ENCODE measurements at regions not wholly inside any gene's neighbourhood (a gene's known extent, or its start where the extent isn't known, plus 50 kb on each side); places are given as distances from the start of the nearest gene placed in this dataset.

GRCh38 chrX:8232406-8232805 lies 61.3 kb upstream of the VCX2 start:
- DNase-seq, result no peak

DNA sequence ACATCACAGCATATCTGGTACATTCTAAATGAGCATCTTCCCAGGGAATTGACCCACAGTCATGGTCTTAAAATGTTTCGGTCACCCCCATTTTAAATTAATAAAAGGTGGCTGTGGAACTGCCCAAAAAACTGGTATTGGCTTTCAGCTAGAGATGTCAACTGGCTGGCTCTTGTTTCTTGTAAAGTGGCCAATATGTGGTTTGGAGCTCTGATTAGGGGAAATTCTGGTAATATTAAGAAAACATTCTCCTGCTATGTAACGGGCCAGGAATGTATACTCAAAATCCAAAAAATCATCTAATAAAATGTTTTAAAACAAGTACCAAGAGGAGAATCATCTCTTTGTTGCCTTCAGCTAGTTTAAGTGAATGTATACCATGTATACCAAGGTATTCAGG lies 62.0 kb upstream of the VCX2 start:
- no peak for DNase-seq

DNA sequence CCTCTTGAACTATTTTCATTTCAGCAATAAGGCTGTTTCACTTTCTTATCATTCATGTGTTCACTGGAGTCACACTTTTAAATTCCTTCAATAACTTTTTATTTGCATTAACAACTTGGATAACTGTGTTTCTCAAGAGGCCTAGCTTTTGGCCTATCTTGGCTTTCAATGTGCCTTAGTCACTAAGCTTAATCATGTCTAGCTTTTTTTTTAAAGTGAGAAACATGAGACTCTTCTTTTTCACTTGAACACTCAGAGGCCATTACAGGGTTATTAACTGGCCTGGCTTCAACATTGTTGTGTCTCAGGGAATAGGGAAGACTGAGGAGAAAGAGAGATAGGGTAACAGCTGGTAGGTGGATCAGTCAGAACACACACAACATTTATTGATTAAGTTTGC lies 64.0 kb upstream of the VCX2 start:
- DNase-seq, result no peak

DNA sequence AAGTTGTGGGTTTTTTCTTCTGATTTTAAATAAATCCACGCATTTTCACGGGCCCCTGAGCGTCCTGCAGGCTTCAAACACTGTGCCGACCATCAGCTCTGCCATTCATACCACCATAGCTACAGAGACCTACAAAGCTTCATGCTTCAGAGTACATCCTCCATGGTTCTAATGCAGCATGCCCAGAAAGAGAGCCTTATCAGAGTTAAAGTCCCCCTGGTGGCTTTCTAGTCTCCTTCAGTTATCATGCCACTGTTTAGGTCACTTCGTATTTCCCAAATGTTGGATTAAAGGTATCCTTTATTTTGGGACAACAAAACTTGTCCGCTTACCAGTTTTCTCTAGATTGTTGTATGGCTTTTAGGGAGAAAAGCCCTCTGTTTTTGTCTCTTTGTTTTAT lies 66.7 kb upstream of the VCX2 start:
- DNase-seq, result no peak

GRCh38 chrX:8242431-8243020 lies 71.5 kb upstream of the VCX2 start:
- no peak for DNase-seq

DNA sequence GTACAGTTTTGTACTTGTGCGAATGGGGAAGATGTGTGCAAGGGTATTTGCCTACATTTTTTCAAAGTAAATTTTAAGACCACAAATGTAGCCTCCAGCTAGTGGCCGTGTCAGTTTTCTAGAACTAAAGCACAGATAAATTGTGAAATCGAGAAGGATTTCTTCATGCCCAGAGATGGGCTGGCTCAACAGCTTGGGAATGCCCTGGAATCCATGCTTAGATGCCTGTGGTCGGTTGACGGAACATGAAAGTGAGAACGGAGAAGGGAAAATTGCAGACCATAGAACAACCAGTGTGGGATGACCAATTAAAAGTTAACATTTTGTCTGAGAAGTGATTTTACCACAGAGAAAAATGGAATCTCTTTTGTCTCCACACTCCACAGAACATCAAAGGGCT lies 73.2 kb upstream of the VCX2 start:
- no peak for DNase-seq

- DNase-seq, result no peak
Measured at GRCh38 chrX:8245411-8245810, 74.3 kb upstream of the VCX2 start.

- no peak for DNase-seq
Measured at GRCh38 chrX:8253096-8253495, 82.0 kb upstream of the VCX2 start.

DNA sequence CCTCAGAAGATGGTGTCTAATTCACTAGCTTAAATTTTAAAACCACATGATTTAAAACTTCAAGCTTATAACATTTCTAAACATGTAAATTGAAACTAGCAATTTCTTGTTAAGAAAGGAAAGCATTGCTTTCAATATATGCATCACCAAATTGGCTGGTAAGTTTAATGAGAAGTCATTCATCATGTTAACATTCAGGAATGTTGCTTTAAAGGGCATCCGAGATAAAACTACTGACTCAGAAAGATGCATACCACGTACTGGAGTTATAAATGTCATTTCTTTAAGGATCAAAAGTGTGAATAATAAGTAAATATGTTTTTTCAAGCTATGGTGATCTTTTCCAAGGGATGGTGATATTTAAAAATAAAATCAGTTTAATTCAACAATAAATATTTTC lies 83.3 kb upstream of the VCX2 start:
- DNase-seq, result no peak

GRCh38 chrX:8272821-8273220 lies 101.8 kb upstream of the VCX2 start:
- DNase-seq, result no peak

DNA sequence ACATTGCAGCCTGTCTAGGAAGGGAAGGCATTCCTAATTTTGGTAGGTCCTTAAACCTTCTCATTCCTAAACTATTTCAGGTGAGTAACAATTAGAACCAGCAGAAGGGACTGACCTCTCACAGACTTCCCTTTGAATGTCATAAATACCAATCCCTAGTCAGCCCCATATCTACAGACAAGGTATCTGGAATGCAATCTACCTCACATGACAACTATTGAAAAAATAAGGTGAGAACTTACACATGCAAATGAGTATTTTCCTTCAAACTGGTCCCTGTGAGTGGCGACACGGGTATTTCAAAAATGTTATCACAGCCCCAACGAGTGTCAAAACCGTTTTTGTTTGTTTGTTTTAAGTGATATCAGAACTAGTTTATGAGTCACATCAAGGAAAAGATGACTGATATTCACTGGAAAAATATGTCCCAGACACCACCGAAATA lies 102.4 kb upstream of the VCX2 start:
- peak; percentile 0 for DNase-seq

DNA sequence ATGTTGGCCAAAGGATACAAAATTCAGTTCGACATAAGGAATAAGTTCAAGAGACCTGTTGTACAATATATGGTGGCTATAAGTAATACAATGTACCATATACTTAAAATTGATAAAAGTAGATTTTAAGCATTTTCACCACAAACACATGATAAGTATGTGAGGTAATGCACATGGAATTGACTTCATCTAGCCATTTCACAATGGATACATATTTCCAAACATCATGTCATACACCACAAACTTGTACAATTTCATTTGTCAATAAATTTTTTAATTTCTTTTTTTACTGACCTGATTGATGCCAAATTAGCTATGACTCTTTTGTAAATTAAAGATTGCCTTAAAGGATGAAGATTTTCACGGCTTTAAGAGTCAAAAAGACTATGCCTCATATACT lies 103.1 kb upstream of the VCX2 start:
- no peak for DNase-seq

DNA sequence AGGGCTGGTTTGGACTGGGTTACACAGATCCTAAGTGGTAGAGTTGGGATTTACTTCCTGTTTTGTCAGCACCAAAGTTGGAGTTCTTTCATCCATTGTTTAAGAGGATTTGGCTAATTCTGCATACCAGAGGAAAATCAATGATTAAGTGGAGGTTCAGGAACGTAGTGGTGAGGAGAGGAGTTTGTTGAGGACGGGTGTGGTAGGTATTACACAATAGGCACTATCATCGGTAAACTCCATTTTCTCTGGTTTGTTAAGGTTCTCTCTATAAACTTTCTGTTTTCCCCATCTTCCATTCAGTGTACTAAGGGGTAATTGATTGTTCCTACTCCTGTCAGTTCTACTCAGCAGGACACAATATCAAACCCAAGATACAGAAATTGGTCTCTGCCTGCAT lies 107.5 kb upstream of the VCX2 start:
- DNase-seq, result no peak

GRCh38 chrX:8279323-8279722 lies 108.3 kb upstream of the VCX2 start:
- no peak for DNase-seq

DNA sequence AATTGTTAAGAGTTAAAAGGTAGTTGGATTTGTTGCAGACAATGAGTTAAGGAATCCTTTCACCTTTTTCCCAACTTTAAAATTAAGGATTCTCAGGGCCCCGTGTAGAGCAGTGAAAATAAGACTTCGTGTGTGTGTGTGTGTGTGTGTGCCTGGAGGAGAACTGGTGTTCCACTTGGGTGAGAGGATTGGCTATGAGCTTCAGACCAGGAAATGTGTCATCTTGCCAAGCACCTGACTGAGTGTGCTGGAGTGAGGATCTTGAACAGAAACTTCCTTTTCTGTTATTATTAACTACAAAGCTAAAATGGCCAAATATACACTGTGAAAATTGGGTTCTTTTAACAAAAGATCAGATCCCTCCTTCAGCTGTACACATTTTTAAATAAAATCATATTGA lies 113.1 kb upstream of the VCX2 start:
- no peak for DNase-seq

GRCh38 chrX:8288590-8288989 lies 117.5 kb upstream of the VCX2 start:
- DNase-seq, result no peak

DNA sequence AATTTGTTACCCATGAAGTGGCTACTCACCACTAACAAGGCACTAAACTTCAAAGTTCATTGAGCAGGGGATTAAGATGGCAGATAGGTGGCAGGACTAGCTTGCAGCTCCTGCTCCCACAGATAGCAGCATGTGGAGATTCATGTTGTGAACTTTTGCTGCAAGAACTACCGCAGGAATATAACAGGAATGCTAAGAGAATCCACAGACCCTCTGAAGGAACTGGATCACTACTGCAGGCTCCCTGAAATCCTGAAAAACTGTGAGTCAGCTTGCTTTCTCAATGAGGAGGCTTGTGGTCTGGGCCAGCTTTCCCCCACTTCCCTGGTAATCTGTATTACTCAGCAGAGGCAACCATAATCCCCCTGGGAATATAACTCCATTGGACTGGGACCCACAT lies 118.5 kb upstream of the VCX2 start:
- DNase-seq, result no peak

GRCh38 chrX:8297766-8298165 lies 126.7 kb upstream of the VCX2 start:
- no peak for DNase-seq

- DNase-seq, result no peak
Measured at GRCh38 chrX:8304668-8305067, 133.6 kb upstream of the VCX2 start.

DNA sequence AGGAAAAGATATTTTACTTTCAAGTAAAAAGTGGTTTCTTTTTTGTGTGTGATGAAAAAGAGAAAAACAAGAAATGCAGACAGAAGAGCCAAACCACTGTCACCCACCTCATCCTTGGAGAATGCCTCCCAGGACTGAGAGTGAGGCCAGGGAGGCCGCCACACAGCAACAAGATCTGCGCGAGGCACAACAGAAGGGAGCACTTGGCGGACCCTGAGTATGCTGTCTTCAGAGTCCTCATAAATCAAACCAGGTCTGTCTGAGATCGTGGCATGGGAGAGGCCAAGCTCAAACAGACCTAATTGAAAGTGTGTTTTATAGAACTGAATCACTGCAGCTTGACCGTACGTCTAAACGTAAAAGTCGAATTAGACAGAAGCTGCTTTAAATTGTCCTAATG lies 134.3 kb upstream of the VCX2 start:
- no peak for DNase-seq

DNA sequence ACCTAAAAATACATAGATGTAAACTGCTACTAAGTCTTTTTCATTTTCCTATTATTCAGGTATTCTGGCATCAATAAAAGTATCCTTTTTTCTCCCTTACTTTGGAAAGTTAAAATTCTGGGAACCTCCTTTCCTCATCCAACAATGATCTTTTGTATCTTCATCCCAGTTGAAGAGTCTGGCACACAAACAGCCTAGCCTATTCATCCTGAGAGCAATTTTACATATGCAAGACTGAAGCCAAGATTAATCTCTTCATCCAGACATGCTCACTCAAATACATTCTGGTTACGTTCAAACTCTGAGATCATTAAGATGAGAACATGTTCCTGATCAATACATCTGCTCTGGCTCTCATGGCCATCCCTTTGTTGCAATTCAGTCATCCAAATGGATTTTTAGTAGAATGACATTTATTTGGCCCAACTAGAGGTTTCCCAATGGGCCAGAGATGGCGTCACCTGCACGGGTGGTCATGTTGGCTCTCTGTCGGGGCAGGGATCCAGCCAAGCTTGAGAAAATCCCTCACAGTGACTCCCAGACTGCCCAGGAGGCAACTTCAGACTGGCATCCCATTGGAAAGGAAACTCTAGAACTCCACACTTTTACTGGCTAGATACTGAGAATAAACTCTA lies 135.3 kb upstream of the VCX2 start:
- no peak for DNase-seq

- no peak for DNase-seq
Measured at GRCh38 chrX:8310409-8310808, 139.3 kb upstream of the VCX2 start.

GRCh38 chrX:8313844-8314243 lies 142.8 kb upstream of the VCX2 start:
- no peak for DNase-seq

DNA sequence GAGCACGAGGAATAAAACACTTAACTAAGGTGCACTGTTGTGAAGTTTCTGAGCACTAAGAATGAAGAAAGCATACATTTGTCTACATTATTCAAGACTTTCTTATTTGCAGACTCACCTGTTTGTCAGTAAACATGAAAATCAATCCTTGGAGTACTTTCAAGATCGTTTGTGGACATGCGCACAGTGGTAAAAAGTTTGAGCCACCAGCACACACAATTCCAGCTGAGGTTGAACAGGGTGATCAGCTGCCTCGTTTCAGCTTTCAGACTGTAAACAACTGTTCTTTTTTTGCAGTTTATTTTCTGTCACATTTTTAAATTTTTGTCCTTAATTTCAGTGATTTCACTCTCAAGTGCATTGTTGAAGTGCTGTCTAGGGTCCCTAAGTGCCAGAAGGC lies 143.8 kb upstream of the VCX2 start:
- DNase-seq, result no peak

DNA sequence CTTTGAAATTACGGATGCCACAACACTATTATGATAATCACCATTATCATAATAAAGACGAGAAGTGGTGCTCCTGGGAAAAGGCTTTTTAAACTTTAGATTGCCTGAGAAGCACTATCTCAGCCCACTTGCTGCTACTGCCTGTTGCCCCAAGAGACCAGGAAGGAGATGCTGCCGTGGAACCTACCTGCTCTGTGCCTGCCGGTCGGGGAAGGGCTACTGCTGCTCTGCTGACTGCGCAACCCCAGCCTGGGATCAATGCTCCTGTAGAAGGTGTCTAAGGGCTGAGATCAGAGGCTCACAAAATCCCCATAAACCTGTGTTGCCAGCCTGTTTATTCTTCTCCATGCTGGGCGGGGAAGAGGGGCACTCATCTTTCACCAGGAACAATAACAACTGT lies 145.3 kb upstream of the VCX3B start:
- DNase-seq, result no peak
